ENCODE measurements at regions not wholly inside any gene's neighbourhood (a gene's known extent, or its start where the extent isn't known, plus 50 kb on each side); places are given as distances from the start of the nearest gene placed in this dataset.

DNA sequence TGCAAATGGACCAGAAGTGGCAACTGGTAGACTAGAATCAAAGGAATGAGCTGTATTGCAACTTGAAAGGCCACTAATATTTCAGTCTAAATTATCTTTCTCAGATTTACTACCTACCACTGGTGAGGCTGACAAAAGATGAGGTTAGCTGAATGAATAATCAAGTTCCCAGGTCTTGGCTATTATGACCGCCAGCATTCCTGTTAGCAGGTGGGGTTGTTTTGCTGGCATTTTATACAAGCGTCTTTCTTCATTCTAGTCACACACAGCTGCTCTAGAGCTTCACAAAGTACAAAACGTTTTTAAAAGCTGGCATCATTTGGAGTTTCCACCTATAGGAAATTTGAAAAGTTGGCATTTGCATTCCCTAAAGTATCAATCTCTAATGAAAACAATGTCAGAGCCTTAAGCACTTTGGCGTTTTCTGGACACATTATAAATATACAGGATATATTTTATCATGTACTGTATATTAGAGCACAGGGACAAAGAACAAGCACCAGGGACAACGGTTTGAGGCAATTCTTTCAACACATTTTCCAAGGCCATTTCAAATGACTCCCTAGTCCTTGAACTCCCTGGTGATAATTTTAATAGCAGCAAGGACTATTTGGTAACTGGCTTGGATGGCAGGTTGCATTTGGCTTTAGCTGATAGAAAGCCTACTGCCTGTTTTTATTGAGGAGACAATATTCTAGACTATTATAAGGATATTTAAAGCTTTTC lies 410.2 kb upstream of the CHST9 start:
- no peak for DNase-seq (ENCODE audit: extremely low read depth, low read depth)

DNA sequence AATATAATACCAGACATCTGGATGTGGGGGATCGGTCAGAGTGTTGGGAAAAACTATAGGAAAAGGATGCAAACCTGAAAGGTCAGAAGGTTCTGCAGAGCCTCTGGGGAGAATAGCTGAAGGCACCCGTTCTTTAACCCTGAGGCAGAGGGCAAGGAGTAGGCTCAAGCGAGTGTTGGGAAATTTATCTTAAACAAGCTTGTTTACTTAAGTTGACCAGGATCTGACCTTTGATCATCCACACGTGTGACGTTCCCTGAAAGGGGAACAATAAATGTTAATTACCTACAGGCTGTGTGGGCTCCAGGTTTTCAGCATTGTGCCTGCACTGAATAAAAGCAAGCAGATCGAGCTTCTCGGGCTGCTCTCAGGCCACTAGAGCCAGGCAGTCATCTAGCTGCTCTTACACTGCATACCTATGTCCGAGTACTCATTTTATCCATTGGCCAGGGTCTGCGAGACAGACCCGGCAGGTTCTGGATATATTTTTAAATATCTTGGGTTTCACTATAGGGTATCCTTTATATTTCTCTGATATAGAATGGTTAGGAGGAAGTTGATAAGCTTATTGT lies 400.6 kb upstream of the CHST9 start:
- no peak for DNase-seq (ENCODE audit: extremely low read depth, low read depth)

DNA sequence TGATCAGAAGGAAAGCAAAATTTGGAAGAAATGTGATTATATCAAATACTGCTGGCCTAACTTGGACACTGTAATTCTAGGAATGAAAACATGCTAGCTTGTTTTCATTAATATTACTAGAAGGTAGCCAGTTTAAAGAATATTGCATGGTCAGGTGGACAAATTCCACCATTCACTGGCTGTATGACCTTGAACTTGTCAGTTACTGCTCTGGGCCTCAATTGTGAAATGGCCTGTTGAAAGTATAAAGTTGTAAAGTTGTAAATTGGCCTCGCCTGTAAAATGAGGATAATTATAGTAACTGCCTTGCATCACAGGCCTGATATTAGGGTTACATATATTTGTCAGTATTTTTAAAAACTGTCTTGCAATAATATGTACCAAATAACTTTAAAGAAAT lies 398.4 kb upstream of the CHST9 start:
- DNase-seq (ENCODE audit: extremely low read depth, low read depth), result no peak

DNA sequence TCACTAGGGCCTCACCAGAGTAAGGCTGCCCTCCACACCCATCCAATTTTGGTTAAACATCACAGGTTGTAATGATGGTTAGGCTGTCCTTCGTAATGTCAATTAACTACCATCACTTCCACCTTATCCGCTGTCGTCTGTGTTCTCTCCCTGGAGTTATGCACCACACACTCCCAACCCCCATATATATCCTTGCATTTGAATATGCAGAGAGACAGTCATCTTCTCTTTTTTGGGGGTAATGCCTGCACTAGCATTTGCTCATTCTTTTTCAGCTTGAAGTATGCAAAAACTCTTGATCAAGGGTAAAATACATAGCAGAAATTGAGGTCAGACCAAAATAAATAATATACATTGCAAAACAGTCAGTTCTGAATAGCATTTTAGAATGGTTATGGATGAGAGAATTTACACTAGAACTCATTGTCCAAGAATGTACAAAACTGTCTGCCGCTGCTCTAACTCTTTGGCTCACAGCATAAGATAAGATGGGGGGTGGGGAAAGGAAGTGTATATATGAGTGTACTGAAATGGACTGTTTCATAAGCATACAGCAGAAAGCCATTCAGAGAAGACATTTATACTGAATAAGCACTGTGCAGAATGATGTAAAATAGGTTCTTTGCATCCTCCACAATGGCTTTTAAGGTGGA lies 397.8 kb upstream of the CHST9 start:
- DNase-seq (ENCODE audit: extremely low read depth, low read depth), result no peak

DNA sequence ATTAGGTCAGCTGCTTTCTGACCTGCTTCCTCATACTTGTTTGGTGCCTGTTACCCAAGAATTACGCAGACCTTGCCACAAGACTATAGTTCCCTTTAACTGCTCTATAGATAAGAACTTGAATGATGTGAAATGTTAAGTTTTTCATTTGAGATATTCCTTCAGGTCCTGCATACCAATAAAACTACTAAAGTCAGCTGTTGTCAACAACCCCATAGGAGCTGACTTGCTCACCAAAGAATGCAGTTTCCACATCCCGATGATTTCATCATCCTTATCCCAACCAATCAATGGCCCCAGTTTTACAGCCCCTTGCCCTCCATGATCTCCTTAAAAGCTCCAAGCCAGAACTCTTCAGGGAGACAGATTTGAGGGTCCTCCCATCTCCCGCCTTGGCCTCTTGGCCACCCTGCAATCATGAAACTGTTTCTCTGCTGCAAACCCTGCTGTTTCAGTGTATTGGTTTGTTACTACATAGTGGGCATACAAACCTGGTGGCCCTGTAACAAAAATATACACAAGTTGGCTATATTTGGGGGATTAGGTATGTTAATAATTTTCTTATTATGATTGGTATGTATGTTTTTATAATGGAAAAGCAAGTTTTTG lies 396.3 kb upstream of the CHST9 start:
- DNase-seq (ENCODE audit: extremely low read depth, low read depth), result no peak

DNA sequence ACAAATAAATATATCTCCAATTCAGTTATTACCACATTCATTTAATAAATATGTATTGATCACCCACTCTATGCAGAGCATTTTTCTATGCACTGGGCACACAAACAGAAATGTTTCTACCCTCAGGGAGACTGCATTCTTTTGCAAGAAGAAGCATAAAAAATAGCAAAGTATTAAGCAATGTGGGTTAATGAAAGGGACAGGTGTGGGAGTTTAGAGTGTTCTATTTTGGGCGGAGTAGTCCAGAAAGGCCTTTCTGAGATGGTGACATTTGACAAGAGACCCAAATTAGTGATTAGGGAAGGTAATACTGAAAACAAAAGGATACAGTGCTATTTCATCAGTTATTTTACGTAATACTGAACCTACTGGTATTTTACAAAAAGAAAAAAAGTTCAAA lies 394.3 kb upstream of the CHST9 start:
- no peak for DNase-seq (ENCODE audit: extremely low read depth, low read depth)

DNA sequence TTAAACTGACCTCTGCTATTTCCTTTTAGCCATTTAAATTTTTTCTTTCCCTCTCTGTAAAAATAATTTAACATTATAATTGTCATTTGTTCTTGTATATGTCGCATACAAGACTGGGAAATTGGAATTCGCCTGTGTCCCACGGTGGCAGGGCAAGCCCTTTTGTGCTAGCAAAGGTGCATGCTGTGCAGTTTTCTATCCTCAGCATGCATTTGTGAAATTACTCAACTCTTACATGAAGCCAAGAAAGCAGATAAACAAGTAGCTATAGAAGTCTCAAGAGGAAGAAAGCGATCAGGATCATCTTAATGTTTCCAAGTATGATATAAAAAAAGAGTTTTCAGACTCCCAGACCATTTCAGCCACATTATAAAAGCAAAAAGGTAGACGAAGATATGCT lies 392.6 kb upstream of the CHST9 start:
- no peak for DNase-seq (ENCODE audit: extremely low read depth, low read depth)

DNA sequence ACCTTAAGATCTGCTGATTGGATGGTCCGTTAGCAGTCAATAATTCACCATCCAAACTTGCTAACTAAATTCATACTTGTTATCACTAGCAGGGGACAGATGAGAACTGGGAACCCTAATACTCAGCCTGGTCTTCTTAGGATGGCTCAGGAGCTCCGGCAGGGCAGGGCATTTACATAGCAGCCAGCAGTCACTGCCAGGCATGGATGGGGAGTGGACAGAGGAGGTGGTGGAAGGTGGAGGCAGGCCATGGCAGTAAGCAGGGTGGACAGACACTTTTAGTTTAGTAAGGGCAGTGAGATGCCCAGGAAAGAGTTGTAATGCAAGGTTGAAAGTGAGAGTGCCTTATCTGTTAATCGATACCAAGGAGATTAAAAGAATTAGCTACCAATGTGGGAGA lies 392.2 kb upstream of the CHST9 start:
- DNase-seq (ENCODE audit: extremely low read depth, low read depth), result no peak

DNA sequence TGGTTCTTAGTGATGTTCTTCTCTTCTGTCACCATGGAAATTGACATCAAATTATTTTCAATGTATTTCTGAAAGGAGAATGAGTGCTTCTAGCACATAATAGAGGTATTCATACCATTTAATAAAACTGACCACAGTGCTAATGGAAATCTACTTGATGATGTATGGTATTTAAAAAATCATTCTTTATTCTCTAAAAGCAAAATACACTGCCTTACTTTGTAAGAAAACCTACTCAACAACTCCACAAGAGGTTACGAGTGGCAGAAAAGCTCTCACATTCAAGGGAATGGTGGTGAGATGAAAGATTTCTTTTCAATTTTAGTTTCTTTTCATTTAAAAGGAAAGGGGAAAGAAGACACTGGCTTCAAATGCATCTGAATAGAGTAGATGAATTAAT lies 382.3 kb upstream of the CHST9 start:
- no peak for DNase-seq (ENCODE audit: extremely low read depth, low read depth)

DNA sequence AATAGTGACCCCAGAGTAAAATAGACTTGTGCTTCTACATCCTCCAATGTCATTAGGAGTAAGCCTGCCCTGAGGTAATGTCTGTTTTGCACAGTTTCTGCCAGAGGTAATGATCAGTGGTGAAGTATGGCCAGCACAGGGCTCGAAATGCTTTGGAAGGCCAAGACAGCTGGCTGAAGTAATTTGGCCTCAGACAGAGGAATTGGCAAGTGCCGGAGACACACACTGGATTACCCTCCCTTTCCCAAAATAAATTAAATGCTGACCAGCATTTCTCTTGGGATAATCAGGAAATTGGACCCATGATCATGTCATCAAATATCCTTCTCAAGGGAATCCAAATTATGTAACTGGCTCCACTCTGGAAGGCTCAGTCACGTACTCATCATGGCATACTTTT lies 379.0 kb upstream of the CHST9 start:
- DNase-seq (ENCODE audit: extremely low read depth, low read depth), result no peak

DNA sequence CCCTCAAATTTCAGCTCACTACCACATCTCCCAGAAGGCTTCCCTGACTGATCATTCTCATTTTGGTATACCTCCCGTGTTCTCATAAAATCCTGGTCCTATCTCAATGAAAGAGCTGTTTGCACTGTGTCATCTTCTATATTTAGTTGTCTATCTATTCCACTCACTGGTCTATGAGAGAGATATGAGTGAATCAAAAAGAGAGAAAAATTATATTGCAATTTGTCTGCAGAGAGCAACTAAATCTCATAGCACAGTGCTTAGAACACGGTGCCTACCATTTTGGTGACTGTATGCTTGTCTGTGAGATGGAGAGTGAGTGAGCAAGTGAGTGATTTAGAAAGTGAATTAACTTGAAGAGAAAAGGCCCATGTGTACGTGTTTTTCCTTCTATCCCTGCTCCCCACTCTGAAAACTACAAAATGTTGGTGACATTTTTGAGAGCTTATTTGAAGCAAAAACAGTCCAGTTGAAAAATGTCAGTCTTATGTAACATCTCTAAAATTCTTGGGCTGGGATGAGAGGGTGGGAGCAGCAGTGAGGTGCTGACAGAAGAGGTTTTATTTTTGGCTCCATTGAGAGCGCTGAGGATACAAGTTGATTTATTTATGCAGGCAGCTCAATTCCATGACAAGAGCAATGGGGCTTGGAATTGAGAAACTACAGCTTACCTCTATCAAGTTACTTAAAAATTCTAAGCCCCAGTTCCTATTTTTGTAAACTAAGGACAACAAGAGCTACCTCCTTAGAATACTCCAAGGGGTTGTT lies 373.5 kb upstream of the CHST9 start:
- no peak for DNase-seq (ENCODE audit: extremely low read depth, low read depth)

DNA sequence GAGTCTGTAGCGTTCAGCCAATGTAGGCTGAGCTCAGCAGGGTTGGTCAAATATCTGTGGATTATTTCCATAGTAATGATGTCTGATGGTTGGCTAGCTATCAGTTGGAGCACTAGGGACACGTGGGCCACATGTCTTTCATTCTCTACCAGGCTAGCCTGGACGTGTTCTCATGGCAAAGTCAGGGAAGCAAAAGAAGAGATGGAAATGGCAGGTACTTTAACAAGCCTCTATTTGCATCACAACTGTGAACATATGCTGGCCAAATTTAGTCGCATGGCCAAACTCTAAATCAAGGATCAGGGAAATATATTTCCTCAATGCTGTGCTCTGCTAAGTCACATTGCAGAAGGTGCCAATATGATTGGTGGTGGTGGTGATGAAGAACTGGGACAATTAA lies 371.6 kb upstream of the CHST9 start:
- DNase-seq (ENCODE audit: extremely low read depth, low read depth), result no peak

DNA sequence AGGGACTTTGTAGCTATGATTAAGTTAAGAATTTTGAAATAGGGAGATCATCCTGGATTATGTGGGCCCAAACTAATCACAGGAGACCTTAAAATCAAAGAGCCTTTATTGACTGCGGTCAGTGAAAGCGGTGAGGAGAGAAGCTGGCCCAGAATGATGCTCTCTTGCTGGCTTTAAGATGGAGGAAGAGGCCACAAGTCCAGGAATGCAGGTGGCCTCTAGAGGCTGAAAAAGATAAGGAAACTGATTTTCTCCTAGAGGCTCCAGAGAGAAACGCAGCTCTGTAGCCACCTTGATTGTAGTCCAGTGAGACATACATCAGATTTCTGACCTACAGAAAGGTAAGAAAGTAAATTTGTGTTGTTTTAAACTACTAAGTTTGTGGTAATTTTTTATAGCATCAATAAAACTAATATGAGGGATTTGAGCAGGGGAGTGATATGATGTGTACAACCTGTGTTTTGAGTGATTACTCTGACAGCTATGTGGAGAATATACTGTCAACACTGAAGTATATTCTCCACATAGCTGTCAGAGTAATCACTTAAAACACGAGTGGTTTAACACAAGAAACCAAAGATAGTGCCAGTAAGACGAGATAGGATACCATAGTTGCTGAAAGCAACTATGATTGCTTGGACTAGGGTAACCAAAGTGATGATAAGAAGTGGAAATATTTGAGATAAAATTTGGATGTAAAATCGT lies 364.4 kb upstream of the CHST9 start:
- DNase-seq (ENCODE audit: extremely low read depth, low read depth), result no peak

DNA sequence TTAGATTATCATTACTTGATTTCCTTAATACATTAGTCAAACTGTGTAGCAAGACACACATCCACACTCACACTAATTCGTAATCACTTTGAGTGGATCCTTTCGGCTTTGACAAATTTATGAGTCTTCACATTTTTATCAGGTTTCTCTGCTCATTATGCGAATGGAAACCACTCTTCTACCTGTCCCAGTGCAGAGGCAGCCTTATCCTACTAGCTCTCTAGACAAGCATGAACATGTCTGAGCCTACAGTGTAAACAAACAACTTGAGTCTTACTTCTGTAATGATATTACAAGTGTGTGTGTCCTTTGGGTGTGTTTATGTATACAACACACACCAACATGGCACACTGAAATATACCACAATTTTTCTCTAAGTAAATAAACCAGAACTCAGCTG lies 361.9 kb upstream of the CHST9 start:
- DNase-seq (ENCODE audit: extremely low read depth, low read depth), result no peak

DNA sequence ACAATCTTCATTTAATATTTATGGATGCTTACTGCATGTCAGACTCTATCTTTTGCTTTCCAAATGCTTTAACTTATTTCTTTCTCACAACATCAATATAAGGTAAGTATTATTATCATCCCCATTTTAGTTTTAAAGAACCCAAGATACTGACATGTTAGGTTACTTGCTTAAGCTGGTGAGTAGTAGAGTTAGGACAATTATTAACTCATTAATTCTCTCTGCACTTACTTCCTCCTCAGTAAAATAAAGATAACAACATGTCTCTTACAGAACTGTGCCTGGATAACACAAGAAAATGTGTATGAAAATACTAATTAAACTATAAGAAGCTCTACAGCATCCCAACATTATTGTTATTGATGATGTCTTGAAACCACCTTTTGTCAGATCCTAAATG lies 359.1 kb upstream of the CHST9 start:
- DNase-seq (ENCODE audit: extremely low read depth, low read depth), result no peak

DNA sequence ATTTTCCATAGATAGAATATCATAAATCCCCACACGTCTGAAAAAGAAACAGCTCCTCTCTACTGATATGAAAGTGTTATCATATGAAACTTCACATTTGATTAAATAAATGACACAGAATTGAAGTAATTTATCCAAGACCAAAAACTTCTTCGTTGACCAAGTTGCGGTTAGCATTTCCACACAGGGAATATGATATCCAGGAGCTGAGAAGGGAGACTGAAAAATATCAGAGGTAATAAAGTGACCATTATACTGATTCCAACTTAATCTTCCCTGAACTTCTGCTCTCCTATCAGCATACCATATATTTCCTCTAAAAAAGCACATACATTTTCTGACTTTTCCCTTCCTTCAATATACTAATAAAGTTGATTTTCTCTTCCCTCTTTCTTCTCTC lies 356.2 kb upstream of the CHST9 start:
- DNase-seq (ENCODE audit: extremely low read depth, low read depth), result no peak

DNA sequence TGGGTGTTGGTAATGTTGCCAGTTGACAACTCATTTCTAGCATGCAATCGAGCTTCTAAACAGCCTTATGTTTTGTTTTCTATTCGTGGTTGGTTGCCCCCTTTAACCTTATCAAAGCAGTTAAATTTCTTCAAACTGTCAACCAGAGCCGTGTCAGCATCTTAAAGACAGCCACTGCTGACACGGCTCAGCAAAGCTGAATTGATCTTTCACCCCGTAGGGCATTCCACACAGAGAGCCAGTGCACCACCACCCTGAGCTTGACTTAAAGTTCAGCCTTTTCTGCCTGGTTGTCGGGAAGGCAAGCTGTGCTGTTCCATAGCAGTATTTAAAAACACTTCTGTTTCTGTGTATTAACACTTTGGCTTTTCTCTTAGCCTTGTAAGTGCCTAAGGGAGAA lies 355.0 kb upstream of the CHST9 start:
- DNase-seq (ENCODE audit: extremely low read depth, low read depth), result no peak

DNA sequence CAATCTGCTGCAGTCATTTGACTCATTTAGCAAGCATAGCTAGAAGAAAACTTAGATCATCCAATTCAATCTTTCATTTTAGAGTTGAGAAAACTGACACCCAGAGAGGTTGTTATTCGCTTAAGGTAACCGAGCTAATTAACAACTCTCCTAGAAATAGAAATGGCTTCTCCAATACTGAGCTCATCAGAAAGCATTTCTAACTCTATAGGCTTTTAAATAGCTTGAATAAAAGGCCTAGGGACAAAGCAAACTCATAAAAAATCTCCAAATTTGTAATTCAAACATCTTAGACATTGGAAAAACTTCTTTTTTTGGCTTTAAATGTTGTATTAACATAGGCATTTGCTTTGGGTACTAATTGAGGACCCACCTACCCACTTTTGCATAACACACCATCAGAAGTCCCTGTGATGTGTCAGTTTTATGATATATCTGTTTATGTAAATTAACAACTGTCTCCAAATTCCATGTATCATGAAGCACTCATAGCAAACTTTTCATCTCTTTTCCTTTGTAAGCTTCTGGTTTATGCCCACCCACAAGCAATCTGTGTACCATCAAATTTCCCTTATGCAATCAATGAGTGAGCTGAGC lies 343.9 kb upstream of the CHST9 start:
- DNase-seq (ENCODE audit: extremely low read depth, low read depth), result no peak

DNA sequence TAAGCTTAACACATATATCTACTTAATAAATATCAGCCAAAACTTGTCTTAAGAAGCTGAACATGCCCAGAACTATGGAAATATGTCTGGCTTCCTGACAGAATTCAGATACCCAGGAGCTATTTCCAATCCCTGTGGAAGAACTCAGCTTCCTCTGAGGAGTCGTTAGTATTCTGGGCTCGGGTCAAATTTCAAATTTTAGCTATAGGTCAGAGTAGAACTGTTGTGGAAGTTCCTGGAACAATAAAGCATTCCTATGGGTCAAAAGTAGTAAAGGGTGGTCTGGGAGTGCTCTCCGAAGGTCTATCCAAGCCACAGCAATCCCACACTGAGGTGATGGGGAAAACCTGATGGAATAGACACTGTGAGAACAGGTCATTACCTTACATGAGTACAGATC lies 342.7 kb upstream of the CHST9 start:
- no peak for DNase-seq (ENCODE audit: extremely low read depth, low read depth)

DNA sequence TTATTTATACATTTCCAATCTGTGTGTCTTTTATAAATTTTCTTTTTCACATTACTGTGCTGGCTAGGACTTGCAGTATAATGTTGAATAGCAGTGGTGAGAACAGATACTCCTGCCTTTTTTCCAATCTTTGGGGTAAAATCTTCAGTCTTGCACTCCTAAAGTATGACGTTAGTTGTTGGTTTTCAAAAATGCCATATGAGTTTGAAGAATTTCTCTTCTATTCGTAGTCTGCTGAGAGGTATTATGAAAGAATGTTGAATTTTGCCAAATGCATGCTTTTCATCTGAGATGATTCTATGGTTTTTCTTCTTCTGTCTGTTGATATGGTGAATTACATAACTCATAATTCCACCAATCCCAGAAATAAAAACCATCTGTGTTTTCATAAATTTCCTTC lies 335.3 kb upstream of the CHST9 start:
- DNase-seq (ENCODE audit: extremely low read depth, low read depth), result no peak
